Ovary (tissue), 3 donors: ENCODE measurements at regions not wholly inside any gene's neighbourhood (a gene's known extent, or its start where the extent isn't known, plus 50 kb on each side); places are given as distances from the start of the nearest gene placed in this dataset.

Source experiments
- EP300 ChIP-seq: sonication (generic); formaldehyde crosslinking; IDR thresholded peaks from one replicate; pipeline ENCODE4 v1.6.1; 2017; ENCODE audit warnings: antibody characterized with exemption
- TF ChIP-seq, protein P1 (sequence below), 3 donors: fragments of 450-650 bp in 2 of 3; fragments of 200-600 bp in 1 of 3; IDR thresholded peaks; one replicate each; pipeline versions ENCODE4 v1.5.1 to v1.8.0; 2016 to 2022; ENCODE audit warnings: antibody characterized with exemption in 3 of 3, mild to moderate bottlenecking in 1 of 3
- donor health status: DM: no; HTN: no; CAD: no.

DNA sequence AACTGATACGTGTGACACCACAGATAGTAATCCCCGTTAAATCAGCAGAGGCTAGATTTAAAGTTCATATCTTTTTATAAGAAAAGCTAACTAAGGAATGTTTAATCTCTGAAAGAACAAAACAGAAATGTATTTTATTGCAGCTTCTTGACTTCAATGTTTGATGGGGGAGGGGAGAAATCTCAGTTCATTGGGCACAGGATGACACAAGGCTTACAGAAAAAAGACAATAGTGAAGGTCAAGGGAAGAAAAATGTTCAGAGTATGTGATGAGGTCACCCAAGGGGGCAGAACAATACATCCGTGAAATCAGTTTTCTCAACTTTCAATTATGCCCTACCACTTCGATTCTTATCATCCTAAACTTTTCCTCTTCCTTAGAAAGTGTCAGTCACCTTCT lies 102.9 kb downstream of the ELAPOR2 start:
- TF ChIP-seq, protein P1, sequence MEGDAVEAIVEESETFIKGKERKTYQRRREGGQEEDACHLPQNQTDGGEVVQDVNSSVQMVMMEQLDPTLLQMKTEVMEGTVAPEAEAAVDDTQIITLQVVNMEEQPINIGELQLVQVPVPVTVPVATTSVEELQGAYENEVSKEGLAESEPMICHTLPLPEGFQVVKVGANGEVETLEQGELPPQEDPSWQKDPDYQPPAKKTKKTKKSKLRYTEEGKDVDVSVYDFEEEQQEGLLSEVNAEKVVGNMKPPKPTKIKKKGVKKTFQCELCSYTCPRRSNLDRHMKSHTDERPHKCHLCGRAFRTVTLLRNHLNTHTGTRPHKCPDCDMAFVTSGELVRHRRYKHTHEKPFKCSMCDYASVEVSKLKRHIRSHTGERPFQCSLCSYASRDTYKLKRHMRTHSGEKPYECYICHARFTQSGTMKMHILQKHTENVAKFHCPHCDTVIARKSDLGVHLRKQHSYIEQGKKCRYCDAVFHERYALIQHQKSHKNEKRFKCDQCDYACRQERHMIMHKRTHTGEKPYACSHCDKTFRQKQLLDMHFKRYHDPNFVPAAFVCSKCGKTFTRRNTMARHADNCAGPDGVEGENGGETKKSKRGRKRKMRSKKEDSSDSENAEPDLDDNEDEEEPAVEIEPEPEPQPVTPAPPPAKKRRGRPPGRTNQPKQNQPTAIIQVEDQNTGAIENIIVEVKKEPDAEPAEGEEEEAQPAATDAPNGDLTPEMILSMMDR (IDR thresholded peaks at IDR 0.05), result no peak
- TF ChIP-seq EP300, result no peak
